Prostate gland (tissue), 2 donors: ENCODE measurements at regions not wholly inside any gene's neighbourhood (a gene's known extent, or its start where the extent isn't known, plus 50 kb on each side); places are given as distances from the start of the nearest gene placed in this dataset.

Experiments used
- CTCF ChIP-seq, 4 experiments: fragments of 200-600 bp in 2 of 4; fragments of 450-650 bp in 2 of 4; sonication (generic) in 2 of 4; IDR thresholded peaks; 1 replicate in 3 of 4; 2 replicates in 1 of 4; pipeline ENCODE4 v1.5.1; 2016 to 2019; ENCODE audit warnings: antibody characterized with exemption in 4 of 4, mild to moderate bottlenecking in 2 of 4, moderate library complexity in 2 of 4
- POLR2A ChIP-seq: fragments of 450-650 bp; IDR thresholded peaks from one replicate; pipeline ENCODE4 v1.6.1; 2016; ENCODE audit warnings: antibody characterized with exemption, mild to moderate bottlenecking

GRCh38 chr2:5926871-5927512, 234.8 kb downstream of the SOX11 start:
- TF ChIP-seq CTCF (IDR thresholded peaks at IDR 0.05) (no peak), POLR2A (no peak)
